AG04450 (cell line): ENCODE measurements at regions not wholly inside any gene's neighbourhood (a gene's known extent, or its start where the extent isn't known, plus 50 kb on each side); places are given as distances from the start of the nearest gene placed in this dataset.
A peak's percentile ranks its signal among the peaks of the same experiment; 100 is the strongest.

ENCODE experiments used
- CTCF ChIA-PET: fragments of 300-600, 350-600 bp; formaldehyde crosslinking; extraction: SDS; loops from one replicate; lab custom pipeline; 2022; ENCODE audit warnings: antibody characterized with exemption, inconsistent platforms; lab: Charles Lee
- POLR2A ChIA-PET: fragments of 350-600 bp; formaldehyde crosslinking; extraction: SDS; loops from one replicate; lab custom pipeline; 2021; ENCODE audit warnings: antibody characterized with exemption, inconsistent platforms; lab: Yijun Ruan, JAX
- DNase-seq: peaks from one replicate; pipeline ENCODE4 v3.0.0-alpha.2; 2011; ENCODE audit warnings: low read depth, low spot score
- H3K27ac ChIP-seq: one replicate; pipeline ENCODE4 v1.5.1; 2012; ENCODE audit warnings: low read depth, low read length, control low read depth
- H3K27me3 ChIP-seq: one replicate; pipeline ENCODE4 v1.6.0; 2012; ENCODE audit warnings: low read length; ENCODE audit not compliant: control insufficient read depth, insufficient read depth
- H3K4me3 ChIP-seq: 2 replicates; pipeline ENCODE4 v1.5.1; 2011; ENCODE audit warnings: mild to moderate bottlenecking, low read depth, low read length, control low read depth
- H3K9me3 ChIP-seq: 2 replicates; pipeline ENCODE4 v1.5.1; 2012; ENCODE audit warnings: low read length; ENCODE audit not compliant: control insufficient read depth, insufficient read depth
- TF ChIP-seq, protein P1 (sequence below): IDR thresholded peaks from 2 replicates; pipeline ENCODE4 v1.5.1; 2011; ENCODE audit warnings: low read depth, low read length, control low read depth, inconsistent platforms

- Histone ChIP-seq H3K9me3 (peaks cover 8% of the 10 kb centered on the region; the same call in 1 of the 2 replicates), H3K4me3 (no peak overlapping the region), H3K27ac (no peak overlapping the region), H3K27me3 (no peaks in the 10 kb centered on the region)
- no peak for DNase-seq
- TF ChIP-seq, protein P1, sequence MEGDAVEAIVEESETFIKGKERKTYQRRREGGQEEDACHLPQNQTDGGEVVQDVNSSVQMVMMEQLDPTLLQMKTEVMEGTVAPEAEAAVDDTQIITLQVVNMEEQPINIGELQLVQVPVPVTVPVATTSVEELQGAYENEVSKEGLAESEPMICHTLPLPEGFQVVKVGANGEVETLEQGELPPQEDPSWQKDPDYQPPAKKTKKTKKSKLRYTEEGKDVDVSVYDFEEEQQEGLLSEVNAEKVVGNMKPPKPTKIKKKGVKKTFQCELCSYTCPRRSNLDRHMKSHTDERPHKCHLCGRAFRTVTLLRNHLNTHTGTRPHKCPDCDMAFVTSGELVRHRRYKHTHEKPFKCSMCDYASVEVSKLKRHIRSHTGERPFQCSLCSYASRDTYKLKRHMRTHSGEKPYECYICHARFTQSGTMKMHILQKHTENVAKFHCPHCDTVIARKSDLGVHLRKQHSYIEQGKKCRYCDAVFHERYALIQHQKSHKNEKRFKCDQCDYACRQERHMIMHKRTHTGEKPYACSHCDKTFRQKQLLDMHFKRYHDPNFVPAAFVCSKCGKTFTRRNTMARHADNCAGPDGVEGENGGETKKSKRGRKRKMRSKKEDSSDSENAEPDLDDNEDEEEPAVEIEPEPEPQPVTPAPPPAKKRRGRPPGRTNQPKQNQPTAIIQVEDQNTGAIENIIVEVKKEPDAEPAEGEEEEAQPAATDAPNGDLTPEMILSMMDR = no peak
- ChIA-PET CTCF (interaction anchor here (1.6 kb wide), 1 partner anchor 75 kb away, joined by 6 read pairs; no protein-coding TSS in a partner anchor), POLR2A (interaction anchor here (0.7 kb wide), 1 partner anchor 500 kb away, joined by 4 read pairs; no protein-coding TSS in a partner anchor)
Measured at GRCh38 chr6:17015551-17016381, 86.1 kb upstream of the STMND1 start.

GRCh38 chr6:17015144-17015543, 86.7 kb upstream of the STMND1 start:
- no peak overlapping the region for H3K4me3 ChIP-seq
- H3K27me3 ChIP-seq = no peaks in the 10 kb centered on the region
- ChIA-PET POLR2A (interaction anchor here (0.7 kb wide), 1 partner anchor 499 kb away, joined by 4 read pairs; no protein-coding TSS in a partner anchor), CTCF (interaction anchor here (0.7 to 1.6 kb wide), 3 partner anchors 10 to 75 kb away, joined by 5 to 7 read pairs (median 6); no protein-coding TSS in a partner anchor)
- H3K9me3 ChIP-seq = peaks cover 8% of the 10 kb centered on the region; the same call in 1 of the 2 replicates
- no peak for DNase-seq
- no peak overlapping the region for H3K27ac ChIP-seq
- TF ChIP-seq, protein P1 = no peak

- ChIA-PET POLR2A (no interaction called here), CTCF (no interaction called here)
- Histone ChIP-seq H3K27ac (peak overlapping the region; percentile 80), H3K27me3 (no peaks in the 10 kb centered on the region), H3K9me3 (peaks cover 8% of the 10 kb centered on the region; the same call in 1 of the 2 replicates), H3K4me3 (no peak overlapping the region)
- TF ChIP-seq, protein P1 = no peak
- peak; percentile 51 for DNase-seq
Measured at GRCh38 chr6:17013701-17014100, 88.1 kb upstream of the STMND1 start.

DNA sequence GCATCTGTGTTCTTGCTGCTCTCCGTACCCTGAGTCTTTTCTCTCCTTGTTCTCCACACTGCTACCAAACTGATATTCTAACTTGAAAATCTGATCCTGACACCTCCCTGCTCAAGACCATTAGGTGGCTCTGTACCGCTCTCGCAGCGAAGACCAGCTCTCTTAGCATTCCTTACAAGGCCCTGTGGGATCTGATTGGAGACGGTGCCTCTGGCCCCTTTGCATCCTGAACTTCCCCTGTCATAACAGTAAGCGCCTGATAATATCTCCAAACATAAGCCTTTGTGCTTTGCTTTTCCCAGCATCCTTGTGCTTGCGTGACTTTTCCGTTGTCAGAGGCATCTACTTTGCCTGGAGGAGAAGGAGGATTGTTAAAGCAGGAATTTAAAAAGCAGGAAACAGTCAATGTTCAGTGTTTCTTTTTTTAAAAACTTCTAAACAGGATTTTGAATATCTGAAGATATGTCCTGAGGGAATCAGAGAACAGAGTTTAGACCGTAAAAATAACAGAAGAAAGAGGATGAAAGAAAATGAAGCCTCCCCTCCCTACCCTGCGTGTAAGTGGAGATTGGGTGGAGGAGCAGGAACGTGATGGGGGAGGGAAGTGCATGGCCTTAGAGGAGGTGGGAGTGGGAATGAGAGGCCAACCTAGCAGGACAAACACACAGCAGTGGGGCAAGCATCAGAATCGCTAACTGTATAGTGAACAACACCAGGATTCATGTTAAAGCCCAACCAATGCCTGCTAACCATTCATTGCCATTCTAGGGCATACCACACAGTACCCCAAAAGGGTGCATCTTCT, 89.2 kb upstream of the STMND1 start:
- Histone ChIP-seq H3K27ac (peak overlapping the region; percentile 21), H3K4me3 (no peak overlapping the region)
- POLR2A ChIA-PET = no interaction called here

More for the DNA sequence above, 89.2 kb upstream of the STMND1 start:
- peak; percentile 27 for DNase-seq
- CTCF ChIA-PET = interaction anchor here (0.9 to 1.5 kb wide), 2 partner anchors 9 to 11 kb away, joined by 3 to 5 read pairs; no protein-coding TSS in a partner anchor
- TF ChIP-seq, protein P1 = peak; percentile 40; the same call in 1 of the 2 replicates
- Histone ChIP-seq H3K9me3 (peaks cover 8% of the 10 kb centered on the region; the same call in 1 of the 2 replicates), H3K27me3 (no peaks in the 10 kb centered on the region)
